Endothelial cell of umbilical vein (primary cell): ENCODE measurements at regions not wholly inside any gene's neighbourhood (a gene's known extent, or its start where the extent isn't known, plus 50 kb on each side); places are given as distances from the start of the nearest gene placed in this dataset.

Source experiments
- BruUV-seq: library from RNA; stranded (reverse); fragments of 400-500 nt; replicated peaks from 2 replicates; lab custom pipeline; 2021; lab: Mats Ljungman, UMichigan
- CTCF ChIA-PET: fragments of 300-600, 350-600 bp; sonication (Branson Sonifier 250); formaldehyde crosslinking; loops from one replicate; lab custom pipeline; 2021; ENCODE audit warnings: antibody characterized with exemption, inconsistent platforms; lab: Charles Lee
- POLR2A ChIA-PET: fragments of 300-600, 350-600 bp; sonication (Branson Sonifier 250); formaldehyde crosslinking; loops from one replicate; lab custom pipeline; 2021; ENCODE audit warnings: antibody characterized with exemption, inconsistent platforms; lab: Charles Lee
- DNase-seq: peaks from one replicate; pipeline ENCODE4 v3.0.0-alpha.2; 2011; ENCODE audit warnings: low read depth, low spot score
- FAIRE-seq: peaks from 2 replicates; lab custom pipeline; 2011; peaks lifted over from hg19 to GRCh38; lab: Jason Lieb, UNC
- H2AFZ ChIP-seq: 2 replicates; pipeline ENCODE4 v1.6.0; 2012; ENCODE audit warnings: low read depth, low read length, control low read depth, inconsistent platforms
- H3K27ac ChIP-seq: 2 replicates; pipeline ENCODE4 v1.5.1; 2011; ENCODE audit warnings: low read depth, mild to moderate bottlenecking, control low read depth, low read length, moderate library complexity; ENCODE audit not compliant: insufficient read depth
- H3K27me3 ChIP-seq, 2 experiments: 2 replicates each; pipeline versions ENCODE4 v1.6.0 to v1.6.1; 2011; ENCODE audit warnings: low read length in 2 of 2, mixed read lengths in 1 of 2; ENCODE audit not compliant: control insufficient read depth in 2 of 2, insufficient read depth in 2 of 2
- H3K36me3 ChIP-seq, 2 experiments: 2 replicates in 1 of 2; 3 replicates in 1 of 2; pipeline ENCODE4 v1.5.1; 2011; ENCODE audit warnings: low read length in 2 of 2, mild to moderate bottlenecking in 1 of 2, moderate library complexity in 1 of 2; ENCODE audit not compliant: control insufficient read depth in 2 of 2, insufficient read depth in 2 of 2; ENCODE audit errors: extremely low read depth in 1 of 2
- H3K4me1 ChIP-seq: 3 replicates; pipeline ENCODE4 v1.5.1; 2011; ENCODE audit warnings: mild to moderate bottlenecking, low read length; ENCODE audit not compliant: control insufficient read depth, insufficient read depth; ENCODE audit errors: extremely low read depth
- H3K4me2 ChIP-seq: 2 replicates; pipeline ENCODE4 v1.6.1; 2011; ENCODE audit warnings: low read length, control low read depth, mixed read lengths; ENCODE audit not compliant: insufficient read depth
- H3K4me3 ChIP-seq, 3 experiments: fragments of 200-600 bp in 1 of 3; sonication (generic), shearing (Covaris generic) in 1 of 3; replicated peaks in 1 of 3; 2 replicates each; pipeline ENCODE4 v1.5.1; 2011 to 2016; ENCODE audit warnings: control low read depth in 3 of 3, low read length in 3 of 3, mild to moderate bottlenecking in 2 of 3, inconsistent platforms in 1 of 3, low read depth in 1 of 3, moderate library complexity in 1 of 3; ENCODE audit not compliant: insufficient read depth in 1 of 3
- H3K79me2 ChIP-seq: 2 replicates; pipeline ENCODE4 v1.6.0; 2012; ENCODE audit warnings: low read length, inconsistent platforms; ENCODE audit not compliant: control insufficient read depth, insufficient read depth
- H3K9ac ChIP-seq: replicated peaks from 2 replicates; pipeline ENCODE3; 2011; ENCODE audit warnings: low read length, control low read depth; ENCODE audit not compliant: insufficient read depth; ENCODE audit errors: extremely low read depth
- H3K9me1 ChIP-seq: replicated peaks from 3 replicates; pipeline ENCODE4 v1.6.0; 2011; ENCODE audit warnings: mild to moderate bottlenecking, low read length; ENCODE audit not compliant: control insufficient read depth, insufficient read depth; ENCODE audit errors: extremely low read depth
- H3K9me3 ChIP-seq: replicated peaks from 2 replicates; pipeline ENCODE4 v1.5.1; 2012; ENCODE audit warnings: low read length, inconsistent platforms; ENCODE audit not compliant: control insufficient read depth, insufficient read depth
- H4K20me1 ChIP-seq: replicated peaks from 2 replicates; pipeline ENCODE3; 2011; ENCODE audit warnings: mild to moderate bottlenecking, low read length; ENCODE audit not compliant: control insufficient read depth, insufficient read depth; ENCODE audit errors: extremely low read depth
- CTCF ChIP-seq, 2 donors: IDR thresholded peaks; 1 replicate in 1 of 2; 2 replicates in 1 of 2; pipeline ENCODE4 v1.5.1; 2011; ENCODE audit warnings: low read length in 2 of 2, mild to moderate bottlenecking in 2 of 2, moderate library complexity in 2 of 2, control low read depth in 1 of 2, inconsistent platforms in 1 of 2, low read depth in 1 of 2; ENCODE audit not compliant: insufficient read depth in 1 of 2; ENCODE audit errors: extremely low read depth in 1 of 2
- EZH2 ChIP-seq: IDR thresholded peaks from 2 replicates; pipeline ENCODE4 v1.6.1; 2012; ENCODE audit warnings: borderline replicate concordance, low read depth, mild to moderate bottlenecking, moderate library complexity, low read length, inconsistent platforms; ENCODE audit not compliant: severe bottlenecking
- FOS ChIP-seq: IDR thresholded peaks from 2 replicates; pipeline ENCODE4 v1.6.1; 2011; ENCODE audit warnings: mild to moderate bottlenecking, low read length, moderate library complexity, borderline replicate concordance; ENCODE audit not compliant: insufficient read depth
- GATA2 ChIP-seq: IDR thresholded peaks from 2 replicates; pipeline ENCODE4 v1.7.0; 2011; ENCODE audit warnings: low read depth, mild to moderate bottlenecking, moderate library complexity, mixed read lengths, low read length; ENCODE audit not compliant: insufficient read length, insufficient read depth
- JUN ChIP-seq: IDR thresholded peaks from 2 replicates; pipeline ENCODE4 v1.6.1; 2011; ENCODE audit warnings: borderline replicate concordance, low read depth; ENCODE audit not compliant: insufficient read length, insufficient read depth
- MAX ChIP-seq: IDR thresholded peaks from 2 replicates; pipeline ENCODE4 v1.6.1; 2011; ENCODE audit not compliant: insufficient read depth, insufficient read length
- MYC ChIP-seq: IDR thresholded peaks from one replicate; pipeline ENCODE4 v1.6.1; 2011; ENCODE audit warnings: mild to moderate bottlenecking, low read depth, low read length
- POLR2A ChIP-seq: IDR thresholded peaks from 2 replicates; pipeline ENCODE4 v1.6.1; 2012; ENCODE audit warnings: low read depth, mild to moderate bottlenecking, control low read depth, low read length
- POLR2AphosphoS5 ChIP-seq: IDR thresholded peaks from 2 replicates; pipeline ENCODE4 v1.6.1; 2012; ENCODE audit warnings: low read depth, mild to moderate bottlenecking, control low read depth, low read length, moderate library complexity; ENCODE audit not compliant: insufficient read depth
- dilution Hi-C: fragments of 300-500 bp; cut with MboI; formaldehyde crosslinking; loops from one replicate; pipeline ENCODE4 v1.15.0; 2019; ENCODE audit warnings: low sequenced_read_pairs; ENCODE audit not compliant: extremely low pct_ligation_motif_present
- intact Hi-C: fragments of 100-400 bp; cut with micrococcal nuclease; formaldehyde crosslinking; loops from one replicate; pipeline ENCODE4 v1.10.0; 2022

- no peak overlapping the region for H3K4me3 ChIP-seq
- no peak for FAIRE-seq
- H3K36me3 ChIP-seq: no peaks in the 10 kb centered on the region
- no peak overlapping the region for H3K27ac ChIP-seq
- no peaks in the 10 kb centered on the region for H3K9me3 ChIP-seq
- H3K9ac ChIP-seq: no peak overlapping the region
- no peaks in the 10 kb centered on the region for H3K79me2 ChIP-seq
- no peaks in the 10 kb centered on the region for H4K20me1 ChIP-seq
- no TSS peak for BruUV-seq
- ChIA-PET CTCF (interaction anchor here (0.7 kb wide), 1 partner anchor 58 kb away, joined by 3 read pairs; no protein-coding TSS in a partner anchor), POLR2A (no interaction called here)
- dilution Hi-C loops (no loop called here), intact Hi-C loops (no loop called here)
- no peak overlapping the region for H3K4me2 ChIP-seq
- H2AFZ ChIP-seq: no peak overlapping the region
- TF ChIP-seq EZH2: no peak
- TF ChIP-seq JUN: no peak
- no peak for TF ChIP-seq POLR2AphosphoS5
- TF ChIP-seq MAX: no peak
- no peak for TF ChIP-seq GATA2
- TF ChIP-seq CTCF (IDR thresholded peaks at IDR 0.05; ENCODE audit: extremely low read depth in 1 of 2, insufficient read depth in 1 of 2, low read depth in 1 of 2, low read length in 2 of 2): no peak
- TF ChIP-seq MYC: no peak
- no peak for TF ChIP-seq POLR2A
- no peak for TF ChIP-seq FOS
- no peak for DNase-seq
- H3K27me3 ChIP-seq: peaks cover 0 to 5% of the 10 kb centered on the region in 2 experiments
- no peaks in the 10 kb centered on the region for H3K9me1 ChIP-seq
- peaks cover 3% of the 10 kb centered on the region for H3K4me1 ChIP-seq
These were observed 159.4 kb downstream of the SEC14L1 start for GRCh38 chr17:77300016-77300686.
